OCI-LY1 (cell line): ENCODE measurements at regions not wholly inside any gene's neighbourhood (a gene's known extent, or its start where the extent isn't known, plus 50 kb on each side); places are given as distances from the start of the nearest gene placed in this dataset.

ENCODE experiments used
- H2AFZ ChIP-seq: fragments of 200-600 bp; sonication (generic), shearing (Covaris generic); 2 replicates; pipeline ENCODE4 v1.6.0; 2014; ENCODE audit warnings: antibody characterized with exemption, mild to moderate bottlenecking, low read length
- H3F3A ChIP-seq: fragments of 200-600 bp; sonication (generic), shearing (Covaris generic); 2 replicates; pipeline ENCODE4 v1.6.0; 2014; ENCODE audit warnings: mild to moderate bottlenecking, antibody characterized with exemption, low read length, moderate library complexity; ENCODE audit not compliant: insufficient read depth
- H3K27ac ChIP-seq: fragments of 200-600 bp; sonication (generic); 2 replicates; pipeline ENCODE4 v1.5.1; 2014; ENCODE audit warnings: low read length, mixed run types, mild to moderate bottlenecking, low read depth; ENCODE audit not compliant: poor library complexity, severe bottlenecking
- H3K27me3 ChIP-seq: fragments of 200-600 bp; sonication (generic); 2 replicates; pipeline ENCODE4 v1.6.0; 2014; ENCODE audit warnings: antibody characterized with exemption, mild to moderate bottlenecking, low read length, moderate library complexity; ENCODE audit not compliant: insufficient read depth
- H3K36me3 ChIP-seq: fragments of 200-600 bp; sonication (generic); 2 replicates; pipeline ENCODE4 v1.6.1; 2014; ENCODE audit warnings: mild to moderate bottlenecking, antibody characterized with exemption, low read length, moderate library complexity, mixed read lengths; ENCODE audit not compliant: insufficient read depth
- H3K4me1 ChIP-seq: fragments of 200-600 bp; sonication (generic); 2 replicates; pipeline ENCODE4 v1.5.1; 2014; ENCODE audit warnings: mild to moderate bottlenecking, low read length, moderate library complexity; ENCODE audit not compliant: insufficient read depth, severe bottlenecking
- H3K4me2 ChIP-seq: fragments of 200-600 bp; sonication (generic), shearing (Covaris generic); 2 replicates; pipeline ENCODE4 v1.6.1; 2014; ENCODE audit warnings: low read length
- H3K4me3 ChIP-seq: fragments of 200-600 bp; sonication (generic); 2 replicates; pipeline ENCODE4 v1.5.1; 2014; ENCODE audit warnings: low read length, low read depth, mild to moderate bottlenecking, mixed read lengths; ENCODE audit not compliant: poor library complexity, severe bottlenecking
- H3K79me2 ChIP-seq: fragments of 200-600 bp; shearing (Covaris generic); 2 replicates; pipeline ENCODE4 v1.6.1; 2016; ENCODE audit warnings: mixed run types, low read length, mixed read lengths; ENCODE audit not compliant: insufficient read depth
- H3K9ac ChIP-seq: fragments of 200-600 bp; sonication (generic), shearing (Covaris generic); 2 replicates; pipeline ENCODE4 v1.6.1; 2014; ENCODE audit warnings: mild to moderate bottlenecking, low read length, mixed read lengths
- H3K9me2 ChIP-seq: fragments of 200-600 bp; sonication (generic), shearing (Covaris generic); 2 replicates; pipeline ENCODE4 v1.6.1; 2014; ENCODE audit warnings: low read depth, mild to moderate bottlenecking, low read length, mixed read lengths
- H3K9me3 ChIP-seq: fragments of 200-600 bp; shearing (Covaris generic); 2 replicates; pipeline ENCODE4 v1.6.1; 2014; ENCODE audit warnings: low read length, mixed read lengths
- H4K20me1 ChIP-seq: fragments of 200-600 bp; sonication (generic), shearing (Covaris generic); 2 replicates; pipeline ENCODE4 v1.6.0; 2016; ENCODE audit warnings: mild to moderate bottlenecking, low read length; ENCODE audit not compliant: insufficient read depth
- CTCF ChIP-seq: fragments of 200-600 bp; sonication (generic), shearing (Covaris generic); IDR thresholded peaks from 2 replicates; pipeline ENCODE4 v1.5.1; 2017; ENCODE audit warnings: mild to moderate bottlenecking, antibody characterized with exemption, low read length, moderate library complexity, mixed read lengths
- EZH2 ChIP-seq: fragments of 200-600 bp; sonication (generic), shearing (Covaris generic); IDR thresholded peaks from 2 replicates; pipeline ENCODE4 v1.8.0; 2017; ENCODE audit warnings: borderline replicate concordance, mixed run types, mild to moderate bottlenecking, antibody characterized with exemption, low read length, moderate library complexity, mixed read lengths

GRCh38 chr13:31027136-31027535 is 94.7 kb downstream of the TEX26 start:
- Histone ChIP-seq H3F3A (no peaks in the 10 kb centered on the region), H3K36me3 (no peaks in the 10 kb centered on the region), H3K9me3 (no peaks in the 10 kb centered on the region), H3K27ac (no peak overlapping the region), H3K4me3 (no peak overlapping the region), H2AFZ (no peak overlapping the region), H3K9me2 (no peaks in the 10 kb centered on the region), H3K27me3 (0 out of 2 replicates have a peak, but pooled peaks cover 3% of the 10 kb centered on the region), H3K4me1 (no peaks in the 10 kb centered on the region), H3K79me2 (no peaks in the 10 kb centered on the region), H4K20me1 (no peaks in the 10 kb centered on the region), H3K9ac (no peak overlapping the region), H3K4me2 (no peak overlapping the region)
- no peak for TF ChIP-seq EZH2
- no peak for TF ChIP-seq CTCF
